HepG2 (cell line): ENCODE measurements at regions not wholly inside any gene's neighbourhood (a gene's known extent, or its start where the extent isn't known, plus 50 kb on each side); places are given as distances from the start of the nearest gene placed in this dataset.
A peak's percentile ranks its signal among the peaks of the same experiment; 100 is the strongest.

ENCODE experiments used
- AKNA ChIP-seq: sonication (generic); formaldehyde crosslinking; IDR thresholded peaks from 2 replicates; pipeline ENCODE4 v1.4.0; 2020; ENCODE audit warnings: missing genetic modification reagents, borderline replicate concordance
- BRF2 ChIP-seq: sonication (generic); formaldehyde crosslinking; IDR thresholded peaks from 2 replicates; pipeline ENCODE4 v1.8.1; 2022; ENCODE audit warnings: mild to moderate bottlenecking, missing genetic modification reagents
- CBFB ChIP-seq: sonication (generic); formaldehyde crosslinking; IDR thresholded peaks from 2 replicates; pipeline ENCODE4 v1.4.0; 2020; ENCODE audit warnings: missing genetic modification reagents
- CCAR2 ChIP-seq: fragments of 200-400 bp; formaldehyde crosslinking; optimal IDR thresholded peaks from 2 replicates; pipeline ENCODE3; 2018; ENCODE audit warnings: low read depth, mild to moderate bottlenecking, low read length, moderate library complexity
- EHMT2 ChIP-seq: fragments of 200-600 bp; sonication (generic); IDR thresholded peaks from 2 replicates; pipeline ENCODE4 v1.7.0; 2017; ENCODE audit warnings: antibody characterized with exemption, low read depth, low read length, borderline replicate concordance
- GFI1 ChIP-seq: sonication (generic); formaldehyde crosslinking; IDR thresholded peaks from 2 replicates; pipeline ENCODE4 v1.5.0; 2020; ENCODE audit warnings: missing genetic modification reagents, mild to moderate bottlenecking, borderline replicate concordance
- HCFC1 ChIP-seq: fragments of 150-350 bp; IDR thresholded peaks from 2 replicates; pipeline ENCODE4 v1.6.1; 2014; ENCODE audit warnings: low read depth, low read length
- RFXAP ChIP-seq: sonication (generic); formaldehyde crosslinking; IDR thresholded peaks from 2 replicates; pipeline ENCODE4 v1.4.0; 2020; ENCODE audit warnings: missing genetic modification reagents, borderline replicate concordance
- SUZ12 ChIP-seq: fragments of 150-350 bp; IDR thresholded peaks from 2 replicates; pipeline ENCODE4 v1.6.1; 2014; ENCODE audit warnings: low read depth, low read length
- TAF15 ChIP-seq: fragments of 200-400 bp; formaldehyde crosslinking; IDR thresholded peaks from one replicate; pipeline ENCODE4 v1.6.1; 2018; ENCODE audit warnings: mild to moderate bottlenecking, low read depth, low read length; ENCODE audit not compliant: poor library complexity, severe bottlenecking
- YEATS2 ChIP-seq: sonication (generic); formaldehyde crosslinking; IDR thresholded peaks from 2 replicates; pipeline ENCODE4 v1.4.0; 2020; ENCODE audit warnings: missing genetic modification reagents, borderline replicate concordance
- ZBTB42 ChIP-seq: sonication (generic); formaldehyde crosslinking; IDR thresholded peaks from 2 replicates; pipeline ENCODE4 v1.5.0; 2020; ENCODE audit warnings: mild to moderate bottlenecking, missing genetic modification reagents
- ZMYM4 ChIP-seq: sonication (generic); formaldehyde crosslinking; IDR thresholded peaks from 2 replicates; pipeline ENCODE4 v1.8.1; 2023; ENCODE audit warnings: mild to moderate bottlenecking, missing genetic modification reagents
- ZNF282 ChIP-seq: fragments of 450-650 bp; IDR thresholded peaks from 2 replicates; pipeline ENCODE4 v1.6.1; 2018; ENCODE audit not compliant: partially characterized antibody
- ZNF75D ChIP-seq: sonication (generic); formaldehyde crosslinking; IDR thresholded peaks from 2 replicates; pipeline ENCODE4 v1.8.1; 2023; ENCODE audit warnings: missing genetic modification reagents, mild to moderate bottlenecking, borderline replicate concordance
- ZNF768 ChIP-seq: sonication (generic); formaldehyde crosslinking; IDR thresholded peaks from 2 replicates; pipeline ENCODE4 v1.4.0; 2020; ENCODE audit warnings: missing genetic modification reagents
- ZNF800 ChIP-seq: sonication (generic); formaldehyde crosslinking; IDR thresholded peaks from 2 replicates; pipeline ENCODE4 v1.4.0; 2020; ENCODE audit warnings: missing genetic modification reagents
- ZSCAN22 ChIP-seq: sonication (generic); formaldehyde crosslinking; IDR thresholded peaks from 2 replicates; pipeline ENCODE4 v1.4.0; 2020; ENCODE audit warnings: mild to moderate bottlenecking, missing genetic modification reagents
- TF ChIP-seq, protein P1 (sequence below): sonication (generic); formaldehyde crosslinking; IDR thresholded peaks from 2 replicates; pipeline ENCODE4 v1.8.0; 2022; ENCODE audit warnings: low read depth, missing genetic modification reagents

GRCh38 chr13:73765651-73766384 is 368.4 kb downstream of the KLF12 start (continued):
- TF ChIP-seq ZNF768 (CRISPR knock-in tag) (no peak), SUZ12 (no peak), HCFC1 (no peak), ZNF800 (CRISPR knock-in tag) (no peak), GFI1 (CRISPR knock-in tag) (peak; percentile 79; the same call in 1 of the 2 replicates), YEATS2 (CRISPR knock-in tag) (peak; percentile 47; the same call in 1 of the 2 replicates), TAF15 (no peak), RFXAP (no peak), ZNF75D (CRISPR knock-in tag) (no peak), CBFB (CRISPR knock-in tag) (no peak), ZNF282 (no peak), CCAR2 (no peak), EHMT2 (peak; percentile 55; the same call in 1 of the 2 replicates), ZBTB42 (CRISPR knock-in tag) (no peak), AKNA (CRISPR knock-in tag) (no peak), BRF2 (no peak), ZMYM4 (peak; percentile 57), ZSCAN22 (CRISPR knock-in tag) (no peak)
- TF ChIP-seq, protein P1, sequence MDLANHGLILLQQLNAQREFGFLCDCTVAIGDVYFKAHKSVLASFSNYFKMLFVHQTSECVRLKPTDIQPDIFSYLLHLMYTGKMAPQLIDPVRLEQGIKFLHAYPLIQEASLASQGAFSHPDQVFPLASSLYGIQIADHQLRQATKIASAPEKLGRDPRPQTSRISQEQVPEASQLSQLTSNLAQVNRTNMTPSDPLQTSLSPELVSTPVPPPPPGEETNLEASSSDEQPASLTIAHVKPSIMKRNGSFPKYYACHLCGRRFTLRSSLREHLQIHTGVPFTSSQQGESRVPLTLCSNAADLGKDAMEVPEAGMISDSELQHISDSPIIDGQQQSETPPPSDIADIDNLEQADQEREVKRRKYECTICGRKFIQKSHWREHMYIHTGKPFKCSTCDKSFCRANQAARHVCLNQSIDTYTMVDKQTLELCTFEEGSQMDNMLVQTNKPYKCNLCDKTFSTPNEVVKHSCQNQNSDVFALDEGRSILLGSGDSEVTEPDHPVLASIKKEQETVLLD (CRISPR knock-in tag), result no peak
